Rectal smooth muscle tissue (tissue), 1 donor: ENCODE measurements at regions not wholly inside any gene's neighbourhood (a gene's known extent, or its start where the extent isn't known, plus 50 kb on each side); places are given as distances from the start of the nearest gene placed in this dataset.

ENCODE experiments used
- H3K27ac ChIP-seq: one replicate; pipeline ENCODE4 v1.7.0; 2013; ENCODE audit warnings: low read depth, low read length, inconsistent platforms
- H3K27me3 ChIP-seq: one replicate; pipeline ENCODE4 v1.7.0; 2013; ENCODE audit warnings: low read length; ENCODE audit not compliant: control insufficient read depth, insufficient read depth
- H3K36me3 ChIP-seq: one replicate; pipeline ENCODE4 v1.7.0; 2013; ENCODE audit warnings: low read length; ENCODE audit not compliant: control insufficient read depth, insufficient read depth
- H3K4me1 ChIP-seq: one replicate; pipeline ENCODE4 v1.7.0; 2013; ENCODE audit warnings: low read length; ENCODE audit not compliant: control insufficient read depth, insufficient read depth
- H3K4me3 ChIP-seq: one replicate; pipeline ENCODE4 v1.7.0; 2013; ENCODE audit warnings: low read length
- H3K9ac ChIP-seq: one replicate; pipeline ENCODE4 v1.7.0; 2013; ENCODE audit warnings: low read length

DNA sequence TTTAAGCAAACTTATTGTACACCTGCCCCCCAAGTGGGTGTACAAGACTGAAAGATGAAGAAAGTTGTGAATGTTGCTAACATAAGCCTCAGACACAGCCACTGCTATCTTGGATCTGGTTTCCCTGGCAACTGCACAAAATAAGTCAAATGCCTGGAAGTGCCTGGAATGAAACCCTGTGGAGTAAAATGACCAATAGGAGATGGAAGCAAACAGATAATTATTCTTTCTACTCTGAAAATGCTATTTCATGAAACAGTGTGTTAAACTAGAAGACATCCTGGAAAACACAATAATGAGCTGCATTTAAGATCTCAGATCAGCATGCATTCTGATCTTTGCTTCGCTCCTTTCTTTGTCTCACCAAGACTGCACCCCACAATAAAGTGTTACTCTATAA is 1016.0 kb downstream of the ARAP2 start:
- H3K27me3 ChIP-seq: no peaks in the 10 kb centered on the region
- H3K4me3 ChIP-seq: no peak overlapping the region
- H3K9ac ChIP-seq: no peak overlapping the region
- no peaks in the 10 kb centered on the region for H3K4me1 ChIP-seq
- H3K27ac ChIP-seq: no peak overlapping the region
- no peaks in the 10 kb centered on the region for H3K36me3 ChIP-seq

GRCh38 chr4:35229021-35229420 is 1015.3 kb downstream of the ARAP2 start:
- Histone ChIP-seq H3K27me3 (no peaks in the 10 kb centered on the region), H3K4me1 (no peaks in the 10 kb centered on the region), H3K4me3 (no peak overlapping the region), H3K9ac (no peak overlapping the region), H3K36me3 (no peaks in the 10 kb centered on the region), H3K27ac (no peak overlapping the region)

- no peaks in the 10 kb centered on the region for H3K27me3 ChIP-seq
- no peak overlapping the region for H3K27ac ChIP-seq
- no peaks in the 10 kb centered on the region for H3K4me1 ChIP-seq
- no peak overlapping the region for H3K9ac ChIP-seq
- H3K36me3 ChIP-seq: no peaks in the 10 kb centered on the region
- no peak overlapping the region for H3K4me3 ChIP-seq
Observed at GRCh38 chr4:35237924-35238323, 1006.4 kb downstream of the ARAP2 start.

DNA sequence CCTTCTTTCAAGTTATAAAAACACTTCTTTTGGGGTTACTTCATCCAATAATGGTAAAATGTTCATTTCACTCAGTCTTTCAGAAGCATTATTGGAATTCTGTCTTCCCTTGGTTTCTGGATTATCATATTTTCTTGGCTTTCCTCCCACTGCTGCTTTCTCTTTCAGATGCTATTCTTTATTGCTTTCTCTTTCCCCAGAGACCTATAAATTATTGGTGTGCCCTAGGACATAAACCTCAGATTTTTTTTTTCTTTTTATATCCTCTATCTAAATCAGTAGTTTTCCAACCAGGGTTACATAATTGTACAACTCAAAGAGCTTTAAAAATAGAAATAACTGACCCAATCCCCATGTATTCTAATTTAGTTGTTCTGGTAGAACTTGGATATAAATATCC is 1005.5 kb downstream of the ARAP2 start:
- H3K36me3 ChIP-seq: no peaks in the 10 kb centered on the region
- H3K4me1 ChIP-seq: no peaks in the 10 kb centered on the region
- no peak overlapping the region for H3K9ac ChIP-seq
- no peaks in the 10 kb centered on the region for H3K27me3 ChIP-seq
- H3K4me3 ChIP-seq: no peak overlapping the region
- no peak overlapping the region for H3K27ac ChIP-seq

DNA sequence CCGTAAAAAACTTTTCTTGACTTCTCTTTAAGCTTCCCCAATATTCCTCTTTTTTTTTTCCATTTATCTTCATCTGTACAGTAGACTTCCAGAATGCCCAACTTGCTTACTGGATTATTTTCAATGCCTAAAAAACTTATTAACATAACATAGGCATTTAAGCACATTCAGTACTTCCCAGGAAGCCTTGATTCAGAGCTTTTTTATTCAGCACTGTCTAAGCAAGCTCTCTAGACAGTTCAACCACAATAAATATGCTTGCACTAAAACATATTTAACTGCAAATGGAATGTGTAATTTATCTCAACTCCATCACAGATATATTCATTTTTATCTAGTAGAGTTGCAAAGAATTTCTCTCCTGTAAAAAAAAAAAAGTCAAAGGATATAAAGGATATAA is 997.8 kb downstream of the ARAP2 start:
- Histone ChIP-seq H3K27me3 (no peaks in the 10 kb centered on the region), H3K27ac (no peak overlapping the region), H3K4me3 (no peak overlapping the region), H3K9ac (no peak overlapping the region), H3K4me1 (no peaks in the 10 kb centered on the region), H3K36me3 (no peaks in the 10 kb centered on the region)

GRCh38 chr4:35247047-35247446 is 997.3 kb downstream of the ARAP2 start:
- no peaks in the 10 kb centered on the region for H3K36me3 ChIP-seq
- no peak overlapping the region for H3K4me3 ChIP-seq
- H3K4me1 ChIP-seq: no peaks in the 10 kb centered on the region
- H3K27me3 ChIP-seq: no peaks in the 10 kb centered on the region
- H3K27ac ChIP-seq: no peak overlapping the region
- no peak overlapping the region for H3K9ac ChIP-seq

GRCh38 chr4:35250331-35250730 is 994.0 kb downstream of the ARAP2 start:
- Histone ChIP-seq H3K27ac (no peak overlapping the region), H3K4me3 (no peak overlapping the region), H3K36me3 (no peaks in the 10 kb centered on the region), H3K4me1 (no peaks in the 10 kb centered on the region), H3K9ac (no peak overlapping the region), H3K27me3 (no peaks in the 10 kb centered on the region)

GRCh38 chr4:35250761-35251160 is 993.6 kb downstream of the ARAP2 start:
- Histone ChIP-seq H3K27me3 (no peaks in the 10 kb centered on the region), H3K4me1 (no peaks in the 10 kb centered on the region), H3K9ac (no peak overlapping the region), H3K36me3 (no peaks in the 10 kb centered on the region), H3K27ac (no peak overlapping the region), H3K4me3 (no peak overlapping the region)

GRCh38 chr4:35252071-35252470 is 992.2 kb downstream of the ARAP2 start:
- Histone ChIP-seq H3K27ac (no peak overlapping the region), H3K4me1 (no peaks in the 10 kb centered on the region), H3K36me3 (no peaks in the 10 kb centered on the region), H3K9ac (no peak overlapping the region), H3K4me3 (no peak overlapping the region), H3K27me3 (no peaks in the 10 kb centered on the region)

DNA sequence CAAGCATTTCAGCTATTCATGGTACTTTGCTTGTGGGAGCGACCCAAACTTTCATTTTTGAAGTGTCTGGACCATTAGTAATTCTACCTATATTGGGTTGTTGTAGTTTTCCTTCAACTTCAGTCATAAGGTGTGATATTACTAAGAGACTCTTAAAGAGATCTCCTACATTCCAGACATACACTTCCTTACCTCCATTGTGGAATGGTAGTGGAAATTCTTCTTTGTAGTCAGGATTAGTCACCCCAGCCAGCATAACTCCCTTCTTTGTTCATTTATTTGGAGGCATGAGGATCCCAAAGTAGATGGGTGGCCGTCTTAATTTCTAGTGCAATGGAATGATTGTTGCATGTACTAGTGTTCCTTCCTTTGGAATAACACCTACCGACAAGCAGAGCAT is 991.4 kb downstream of the ARAP2 start:
- no peak overlapping the region for H3K4me3 ChIP-seq
- no peaks in the 10 kb centered on the region for H3K4me1 ChIP-seq
- no peaks in the 10 kb centered on the region for H3K27me3 ChIP-seq
- no peak overlapping the region for H3K9ac ChIP-seq
- H3K27ac ChIP-seq: no peak overlapping the region
- no peaks in the 10 kb centered on the region for H3K36me3 ChIP-seq

DNA sequence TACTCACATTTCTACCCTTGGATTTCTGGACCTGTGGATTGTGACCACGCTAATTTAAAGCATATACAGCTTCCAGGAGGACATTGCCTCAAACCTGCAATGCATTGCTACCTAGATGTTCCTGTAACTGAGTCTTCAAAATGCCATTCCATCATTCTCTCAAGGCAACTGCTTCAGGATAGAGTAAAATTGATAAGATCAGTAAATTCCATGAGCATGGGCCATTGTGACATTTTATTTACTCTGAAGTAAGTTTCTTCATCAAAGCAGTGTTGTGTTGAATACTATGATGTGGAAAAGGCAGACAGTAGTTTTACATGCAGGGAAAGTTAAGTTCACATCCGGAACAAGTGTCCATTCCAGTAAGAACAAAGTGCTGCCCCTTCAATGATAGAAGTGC is 991.0 kb downstream of the ARAP2 start:
- Histone ChIP-seq H3K4me3 (no peak overlapping the region), H3K27me3 (no peaks in the 10 kb centered on the region), H3K27ac (no peak overlapping the region), H3K36me3 (no peaks in the 10 kb centered on the region), H3K9ac (no peak overlapping the region), H3K4me1 (no peaks in the 10 kb centered on the region)

GRCh38 chr4:35286434-35286833 is 957.9 kb downstream of the ARAP2 start:
- Histone ChIP-seq H3K4me3 (no peak overlapping the region), H3K4me1 (no peaks in the 10 kb centered on the region), H3K36me3 (no peaks in the 10 kb centered on the region), H3K27me3 (no peaks in the 10 kb centered on the region), H3K27ac (no peak overlapping the region), H3K9ac (no peak overlapping the region)

- Histone ChIP-seq H3K36me3 (no peaks in the 10 kb centered on the region), H3K4me1 (no peaks in the 10 kb centered on the region), H3K9ac (no peak overlapping the region), H3K27me3 (no peaks in the 10 kb centered on the region), H3K27ac (no peak overlapping the region), H3K4me3 (no peak overlapping the region)
Observed at GRCh38 chr4:35300996-35301774, 943.1 kb downstream of the ARAP2 start.
